Fibroblast of mammary gland (primary cell): ENCODE measurements at regions not wholly inside any gene's neighbourhood (a gene's known extent, or its start where the extent isn't known, plus 50 kb on each side); places are given as distances from the start of the nearest gene placed in this dataset.

ENCODE experiments used
- DNase-seq: peaks from one replicate; pipeline ENCODE4 v3.0.0-alpha.2; 2010; ENCODE audit warnings: low read depth
- H3K4me3 ChIP-seq: 2 replicates; pipeline ENCODE4 v1.5.1; 2011; ENCODE audit warnings: low read depth, mild to moderate bottlenecking, low read length, moderate library complexity; ENCODE audit not compliant: control insufficient read depth
- CTCF ChIP-seq: conservative IDR thresholded peaks from 2 replicates; pipeline ENCODE4 v1.5.1; 2011; ENCODE audit warnings: low read depth, low read length, inconsistent platforms; ENCODE audit not compliant: control insufficient read depth, insufficient read depth

DNA sequence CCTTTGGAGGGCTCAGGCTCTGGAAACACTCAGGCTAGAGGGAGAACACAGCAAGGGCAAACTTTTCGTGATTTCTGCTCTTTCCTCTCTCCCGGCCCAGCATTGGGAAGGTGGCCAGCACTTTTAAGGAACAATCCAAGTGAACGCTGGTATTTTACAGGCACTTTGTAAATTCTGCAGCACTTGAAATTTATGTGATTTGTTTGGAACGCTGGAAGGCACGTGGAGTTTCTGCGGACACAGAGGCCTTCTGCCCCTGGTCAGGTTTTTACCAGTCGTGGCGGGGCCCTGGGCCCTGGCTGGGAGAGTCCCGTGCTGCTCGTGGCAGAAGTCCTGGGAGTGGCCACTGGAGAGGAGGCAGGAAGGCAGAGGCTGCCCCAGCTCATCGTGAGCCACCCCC lies 188.6 kb downstream of the ENGASE start:
- H3K4me3 ChIP-seq, result no peak overlapping the region
- no peak for TF ChIP-seq CTCF
- no peak for DNase-seq

DNA sequence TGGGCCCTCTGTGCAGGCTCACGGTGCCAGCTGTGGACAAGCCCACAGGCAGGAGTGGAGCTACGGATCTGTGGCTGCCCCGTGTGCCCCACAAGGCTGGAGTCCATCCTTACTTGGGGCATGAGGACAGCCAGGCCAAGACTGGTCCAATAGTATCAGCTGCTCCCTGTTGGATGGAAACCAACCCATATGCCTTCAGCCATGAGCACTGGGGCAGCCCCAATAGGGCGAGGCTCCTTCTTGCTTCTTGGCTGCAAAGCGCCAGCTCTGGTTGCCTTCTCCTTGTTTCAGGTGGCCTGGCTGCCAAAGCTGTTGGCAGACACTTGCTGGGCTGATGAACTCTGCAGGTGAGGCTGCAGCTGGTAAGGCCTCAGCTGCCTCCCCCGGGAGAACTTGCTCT lies 188.0 kb downstream of the ENGASE start:
- TF ChIP-seq CTCF, result no peak
- no peak overlapping the region for H3K4me3 ChIP-seq
- DNase-seq, result no peak

- TF ChIP-seq CTCF, result no peak
- no peak overlapping the region for H3K4me3 ChIP-seq
- no peak for DNase-seq
These were observed 186.9 kb downstream of the ENGASE start for GRCh38 chr17:79261355-79262072.

- H3K4me3 ChIP-seq, result no peak overlapping the region
- DNase-seq, result no peak
- TF ChIP-seq CTCF, result no peak
These were observed 184.2 kb downstream of the ENGASE start for GRCh38 chr17:79258843-79259242.

DNA sequence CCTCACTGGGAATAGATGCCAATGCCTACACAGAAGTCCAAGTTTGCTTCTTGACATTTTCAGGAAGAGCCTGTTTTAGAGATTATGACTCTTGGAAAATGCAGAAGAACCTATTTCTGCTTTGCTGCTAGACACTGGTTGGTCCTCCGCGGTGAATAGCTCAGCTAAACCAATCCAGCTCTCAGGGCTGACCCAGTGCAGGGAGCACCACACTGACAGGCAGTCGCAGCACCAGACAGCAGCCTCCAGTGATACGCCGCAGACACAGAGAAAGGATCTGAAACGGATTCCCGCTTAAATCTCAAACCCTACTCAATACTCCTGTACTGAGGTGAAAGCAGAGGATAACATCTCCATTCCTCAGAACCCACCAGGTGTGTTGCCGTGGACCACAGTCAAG lies 183.4 kb downstream of the ENGASE start:
- no peak overlapping the region for H3K4me3 ChIP-seq
- DNase-seq, result no peak
- no peak for TF ChIP-seq CTCF

DNA sequence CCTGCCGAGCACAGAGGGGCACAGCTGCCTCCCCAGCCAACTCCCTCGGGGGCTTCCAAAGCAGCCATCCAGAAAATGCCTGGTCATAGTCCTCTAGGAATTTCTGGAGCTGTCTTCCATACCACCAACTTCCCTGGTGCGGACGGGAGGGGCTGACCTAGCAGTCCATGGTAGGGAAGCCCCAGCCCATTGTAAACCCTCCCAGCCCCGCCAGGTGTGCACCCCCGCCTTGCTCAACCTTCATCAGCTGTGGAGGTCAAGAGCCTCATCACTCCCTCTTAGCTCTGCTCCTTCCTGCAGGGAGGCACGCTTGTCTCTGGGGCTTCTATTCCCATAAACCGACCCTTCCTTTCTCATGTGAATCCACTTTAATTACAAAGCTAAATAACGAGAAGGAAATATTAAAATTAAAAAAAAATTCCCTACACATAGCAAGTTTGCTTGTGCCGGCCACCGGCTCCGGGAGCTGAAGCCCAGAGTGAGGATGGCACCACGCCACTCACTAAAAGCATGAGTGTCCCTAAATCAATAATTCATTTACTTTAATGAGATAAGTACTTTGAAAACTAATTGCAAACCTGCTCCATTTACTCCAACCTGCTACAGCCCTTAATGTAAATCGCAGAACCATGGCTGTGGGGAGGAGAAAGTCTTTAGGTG lies 181.4 kb downstream of the ENGASE start:
- no peak for TF ChIP-seq CTCF
- DNase-seq, result no peak
- H3K4me3 ChIP-seq, result no peak overlapping the region
